AG04450 (cell line): ENCODE measurements at regions not wholly inside any gene's neighbourhood (a gene's known extent, or its start where the extent isn't known, plus 50 kb on each side); places are given as distances from the start of the nearest gene placed in this dataset.

Source experiments
- CTCF ChIA-PET: fragments of 300-600, 350-600 bp; formaldehyde crosslinking; extraction: SDS; loops from one replicate; lab custom pipeline; 2022; ENCODE audit warnings: antibody characterized with exemption, inconsistent platforms; lab: Charles Lee
- POLR2A ChIA-PET: fragments of 350-600 bp; formaldehyde crosslinking; extraction: SDS; loops from one replicate; lab custom pipeline; 2021; ENCODE audit warnings: antibody characterized with exemption, inconsistent platforms; lab: Yijun Ruan, JAX
- DNase-seq: peaks from one replicate; pipeline ENCODE4 v3.0.0-alpha.2; 2011; ENCODE audit warnings: low read depth, low spot score
- H3K27ac ChIP-seq: one replicate; pipeline ENCODE4 v1.5.1; 2012; ENCODE audit warnings: low read depth, low read length, control low read depth
- H3K27me3 ChIP-seq: one replicate; pipeline ENCODE4 v1.6.0; 2012; ENCODE audit warnings: low read length; ENCODE audit not compliant: control insufficient read depth, insufficient read depth
- H3K4me3 ChIP-seq: 2 replicates; pipeline ENCODE4 v1.5.1; 2011; ENCODE audit warnings: mild to moderate bottlenecking, low read depth, low read length, control low read depth
- H3K9me3 ChIP-seq: 2 replicates; pipeline ENCODE4 v1.5.1; 2012; ENCODE audit warnings: low read length; ENCODE audit not compliant: control insufficient read depth, insufficient read depth
- TF ChIP-seq, protein P1 (sequence below): IDR thresholded peaks from 2 replicates; pipeline ENCODE4 v1.5.1; 2011; ENCODE audit warnings: low read depth, low read length, control low read depth, inconsistent platforms

GRCh38 chr2:5940596-5941535 is 248.7 kb downstream of the SOX11 start:
- DNase-seq: no peak
- no peak overlapping the region for H3K27ac ChIP-seq
- H3K4me3 ChIP-seq: no peak overlapping the region
- no peaks in the 10 kb centered on the region; the same call in 1 of the 2 replicates for H3K9me3 ChIP-seq
- peaks cover 2% of the 10 kb centered on the region for H3K27me3 ChIP-seq
- POLR2A ChIA-PET: no interaction called here
- TF ChIP-seq, protein P1, sequence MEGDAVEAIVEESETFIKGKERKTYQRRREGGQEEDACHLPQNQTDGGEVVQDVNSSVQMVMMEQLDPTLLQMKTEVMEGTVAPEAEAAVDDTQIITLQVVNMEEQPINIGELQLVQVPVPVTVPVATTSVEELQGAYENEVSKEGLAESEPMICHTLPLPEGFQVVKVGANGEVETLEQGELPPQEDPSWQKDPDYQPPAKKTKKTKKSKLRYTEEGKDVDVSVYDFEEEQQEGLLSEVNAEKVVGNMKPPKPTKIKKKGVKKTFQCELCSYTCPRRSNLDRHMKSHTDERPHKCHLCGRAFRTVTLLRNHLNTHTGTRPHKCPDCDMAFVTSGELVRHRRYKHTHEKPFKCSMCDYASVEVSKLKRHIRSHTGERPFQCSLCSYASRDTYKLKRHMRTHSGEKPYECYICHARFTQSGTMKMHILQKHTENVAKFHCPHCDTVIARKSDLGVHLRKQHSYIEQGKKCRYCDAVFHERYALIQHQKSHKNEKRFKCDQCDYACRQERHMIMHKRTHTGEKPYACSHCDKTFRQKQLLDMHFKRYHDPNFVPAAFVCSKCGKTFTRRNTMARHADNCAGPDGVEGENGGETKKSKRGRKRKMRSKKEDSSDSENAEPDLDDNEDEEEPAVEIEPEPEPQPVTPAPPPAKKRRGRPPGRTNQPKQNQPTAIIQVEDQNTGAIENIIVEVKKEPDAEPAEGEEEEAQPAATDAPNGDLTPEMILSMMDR: no peak
- CTCF ChIA-PET: no interaction called here

DNA sequence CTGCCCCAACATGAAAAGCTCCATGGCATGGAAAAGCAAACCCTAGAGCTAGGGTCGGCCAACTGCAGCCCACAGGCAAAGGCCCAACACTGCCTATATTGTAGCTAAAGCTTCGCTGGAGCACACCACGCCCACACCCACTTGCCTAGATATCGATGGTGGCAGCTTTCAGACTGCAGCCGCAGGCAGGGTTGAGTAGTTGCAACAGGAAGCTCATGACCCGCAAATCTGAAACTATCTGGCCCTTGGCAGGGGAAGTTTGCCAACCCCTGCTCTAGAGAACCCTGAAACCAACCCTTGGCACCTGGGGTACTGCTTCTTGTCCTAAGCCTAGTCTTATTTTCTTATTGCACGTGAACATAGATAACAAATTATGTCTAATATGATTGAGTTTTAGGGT is 250.0 kb downstream of the SOX11 start:
- no peak overlapping the region for H3K4me3 ChIP-seq
- TF ChIP-seq, protein P1: no peak
- H3K9me3 ChIP-seq: no peaks in the 10 kb centered on the region; the same call in 1 of the 2 replicates
- peaks cover 2% of the 10 kb centered on the region for H3K27me3 ChIP-seq
- no peak overlapping the region for H3K27ac ChIP-seq
- no peak for DNase-seq
- ChIA-PET POLR2A (no interaction called here), CTCF (no interaction called here)

DNA sequence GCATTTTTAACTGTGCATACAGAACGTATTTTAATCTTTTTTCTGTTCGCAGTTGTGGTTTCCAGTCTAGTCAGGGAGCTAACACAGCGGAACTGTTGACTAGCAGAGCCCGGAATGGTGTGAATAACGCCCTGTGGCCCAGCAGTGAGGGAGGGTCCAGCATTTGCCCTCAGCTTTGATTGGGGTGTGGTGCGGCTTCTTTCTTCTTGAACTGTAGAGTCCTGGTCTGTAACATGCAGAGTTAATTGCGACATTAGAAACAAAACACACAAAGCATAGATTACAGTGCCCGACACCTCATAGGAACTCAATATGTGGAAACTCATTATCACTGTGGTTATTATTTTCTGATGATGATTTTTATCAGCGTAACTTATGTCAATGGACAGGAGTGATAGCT is 253.6 kb downstream of the SOX11 start:
- ChIA-PET CTCF (no interaction called here), POLR2A (no interaction called here)
- H3K27ac ChIP-seq: no peak overlapping the region
- TF ChIP-seq, protein P1: no peak
- no peaks in the 10 kb centered on the region; the same call in 1 of the 2 replicates for H3K9me3 ChIP-seq
- H3K4me3 ChIP-seq: no peak overlapping the region
- no peaks in the 10 kb centered on the region for H3K27me3 ChIP-seq
- no peak for DNase-seq

- H3K27ac ChIP-seq: no peak overlapping the region
Measured at GRCh38 chr2:5946225-5947115, 254.3 kb downstream of the SOX11 start.

More at GRCh38 chr2:5946225-5947115, 254.3 kb downstream of the SOX11 start:
- H3K4me3 ChIP-seq: no peak overlapping the region
- POLR2A ChIA-PET: no interaction called here
- H3K9me3 ChIP-seq: no peaks in the 10 kb centered on the region; the same call in 1 of the 2 replicates
- DNase-seq: no peak
- no peaks in the 10 kb centered on the region for H3K27me3 ChIP-seq
- TF ChIP-seq, protein P1: no peak
- CTCF ChIA-PET: no interaction called here
